ENCODE measurements at regions not wholly inside any gene's neighbourhood (a gene's known extent, or its start where the extent isn't known, plus 50 kb on each side); places are given as distances from the start of the nearest gene placed in this dataset.
"Not testable (repeated sequence)": the region's sequence is repeated elsewhere in the genome, so short reads cannot be mapped to it uniquely, and the experiment has no call there.

GRCh38 chr16:16593156-16593863 is 214.4 kb downstream of the NPIPA7 start:
- H3K4me3 ChIP-seq (ENCODE audit: control insufficient read depth in 1 of 7, extremely low read depth in 1 of 7, insufficient read depth in 4 of 7, low read depth in 2 of 7, low read length in 6 of 7); H3K27me3 ChIP-seq (replicated peaks in 2 of 5; ENCODE audit: control insufficient read depth in 4 of 5, insufficient read depth in 5 of 5, low read length in 4 of 5); H3K9me3 ChIP-seq (ENCODE audit: control extremely low read depth in 1 of 5, control insufficient read depth in 4 of 5, insufficient read depth in 2 of 5, low read depth in 1 of 5, low read length in 4 of 5); POLR2A ChIA-PET; H3K27ac ChIP-seq (ENCODE audit: insufficient read depth in 1 of 2, low read depth in 1 of 2, low read length in 2 of 2, poor library complexity in 1 of 2, severe bottlenecking in 2 of 2); H3K4me1 ChIP-seq (ENCODE audit: control extremely low read depth in 1 of 4, control insufficient read depth in 4 of 4, insufficient read depth in 4 of 4, low read length in 3 of 4); H3K36me3 ChIP-seq (ENCODE audit: control insufficient read depth in 4 of 4, insufficient read depth in 4 of 4, low read length in 3 of 4); CTCF ChIA-PET: not testable (repeated sequence)
- no CpG with 5 or more reads among the region's 19 CpGs for WGBS (ENCODE audit: insufficient coverage)
- peak in 2 of 3 donors; percentile 14 to 26 for DNase-seq

DNA sequence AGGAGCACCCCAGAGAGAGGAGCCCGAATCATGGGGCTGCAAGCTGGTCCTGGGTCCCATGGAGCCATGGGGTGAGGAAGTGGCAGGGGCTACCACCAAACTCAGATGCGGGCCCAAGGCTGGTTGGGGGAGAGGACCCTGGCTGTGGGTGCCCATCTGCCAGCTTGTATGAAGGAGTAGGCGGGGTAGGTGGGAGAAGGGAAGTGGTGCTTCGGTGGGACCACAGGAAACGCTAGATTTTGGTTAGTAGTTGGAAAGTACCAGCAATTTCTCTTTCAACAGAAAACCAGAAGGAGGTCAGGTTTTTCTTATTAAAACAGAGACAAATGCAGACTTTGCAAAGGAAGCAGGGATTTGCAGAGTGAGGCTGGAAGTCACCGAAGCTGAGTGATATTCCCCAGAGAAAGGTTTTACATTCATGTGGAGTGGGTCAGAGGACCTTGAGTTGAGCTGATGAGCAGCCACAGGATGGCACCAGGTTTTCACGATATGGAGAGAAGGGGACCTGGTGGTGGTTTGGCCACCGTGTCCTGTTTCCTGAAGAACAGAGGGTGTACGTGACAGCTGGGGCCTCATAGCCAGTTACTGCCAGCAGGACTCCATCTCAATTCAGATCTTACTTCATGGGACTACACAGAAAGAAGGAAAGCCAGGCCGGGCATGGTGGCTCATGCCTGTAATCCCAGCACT is 216.2 kb downstream of the NPIPA7 start:
- not testable (repeated sequence) for H3K9me3 ChIP-seq (ENCODE audit: control extremely low read depth in 1 of 5, control insufficient read depth in 4 of 5, insufficient read depth in 2 of 5, low read depth in 1 of 5, low read length in 4 of 5)

DNA sequence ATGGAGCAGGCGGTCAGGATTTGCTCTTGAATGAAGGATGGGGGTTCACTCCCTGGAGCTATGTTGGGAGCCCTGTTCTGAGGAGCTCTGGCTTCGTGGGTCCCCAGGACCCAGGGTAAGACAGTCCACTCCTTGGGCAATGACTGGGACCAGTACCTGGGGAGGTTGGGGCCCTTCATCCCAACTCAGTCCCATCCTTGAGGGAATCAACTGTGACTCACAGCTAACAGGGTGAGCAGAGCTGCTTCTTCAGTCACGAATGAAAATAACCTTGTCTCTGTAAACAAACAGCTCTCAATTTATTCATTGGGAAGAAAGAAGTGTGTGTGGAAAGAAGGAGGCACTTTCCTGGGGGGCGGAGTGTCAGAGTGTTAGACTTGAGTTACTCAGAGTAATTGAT is 222.3 kb downstream of the NPIPA7 start:
- POLR2A ChIA-PET, result not testable (repeated sequence)

More for the DNA sequence above, 216.2 kb downstream of the NPIPA7 start:
- no CpG with 5 or more reads among the region's 10 CpGs for WGBS (ENCODE audit: insufficient coverage)
- H3K36me3 ChIP-seq (ENCODE audit: control insufficient read depth in 4 of 4, insufficient read depth in 4 of 4, low read length in 3 of 4); H3K27ac ChIP-seq (ENCODE audit: insufficient read depth in 1 of 2, low read depth in 1 of 2, low read length in 2 of 2, poor library complexity in 1 of 2, severe bottlenecking in 2 of 2); H3K4me1 ChIP-seq (ENCODE audit: control extremely low read depth in 1 of 4, control insufficient read depth in 4 of 4, insufficient read depth in 4 of 4, low read length in 3 of 4); H3K4me3 ChIP-seq (ENCODE audit: control insufficient read depth in 1 of 7, extremely low read depth in 1 of 7, insufficient read depth in 4 of 7, low read depth in 2 of 7, low read length in 6 of 7); POLR2A ChIA-PET; H3K27me3 ChIP-seq (replicated peaks in 2 of 5; ENCODE audit: control insufficient read depth in 4 of 5, insufficient read depth in 5 of 5, low read length in 4 of 5); CTCF ChIA-PET; DNase-seq: not testable (repeated sequence)

GRCh38 chr16:16607401-16608082 is 228.6 kb downstream of the NPIPA7 start:
- H3K36me3 ChIP-seq (ENCODE audit: control insufficient read depth in 4 of 4, insufficient read depth in 4 of 4, low read length in 3 of 4); H3K9me3 ChIP-seq (ENCODE audit: control extremely low read depth in 1 of 5, control insufficient read depth in 4 of 5, insufficient read depth in 2 of 5, low read depth in 1 of 5, low read length in 4 of 5); CTCF ChIA-PET; H3K4me3 ChIP-seq (ENCODE audit: control insufficient read depth in 1 of 7, extremely low read depth in 1 of 7, insufficient read depth in 4 of 7, low read depth in 2 of 7, low read length in 6 of 7); POLR2A ChIA-PET; DNase-seq; H3K27me3 ChIP-seq (replicated peaks in 2 of 5; ENCODE audit: control insufficient read depth in 4 of 5, insufficient read depth in 5 of 5, low read length in 4 of 5); H3K4me1 ChIP-seq (ENCODE audit: control extremely low read depth in 1 of 4, control insufficient read depth in 4 of 4, insufficient read depth in 4 of 4, low read length in 3 of 4); H3K27ac ChIP-seq (ENCODE audit: insufficient read depth in 1 of 2, low read depth in 1 of 2, low read length in 2 of 2, poor library complexity in 1 of 2, severe bottlenecking in 2 of 2): not testable (repeated sequence)
- WGBS (ENCODE audit: insufficient coverage), result no CpG with 5 or more reads among the region's 8 CpGs

More for the DNA sequence above, 222.3 kb downstream of the NPIPA7 start:
- H3K4me3 ChIP-seq (ENCODE audit: control insufficient read depth in 1 of 7, extremely low read depth in 1 of 7, insufficient read depth in 4 of 7, low read depth in 2 of 7, low read length in 6 of 7); H3K27ac ChIP-seq (ENCODE audit: insufficient read depth in 1 of 2, low read depth in 1 of 2, low read length in 2 of 2, poor library complexity in 1 of 2, severe bottlenecking in 2 of 2); H3K9me3 ChIP-seq (ENCODE audit: control extremely low read depth in 1 of 5, control insufficient read depth in 4 of 5, insufficient read depth in 2 of 5, low read depth in 1 of 5, low read length in 4 of 5); H3K36me3 ChIP-seq (ENCODE audit: control insufficient read depth in 4 of 4, insufficient read depth in 4 of 4, low read length in 3 of 4); CTCF ChIA-PET; DNase-seq; H3K4me1 ChIP-seq (ENCODE audit: control extremely low read depth in 1 of 4, control insufficient read depth in 4 of 4, insufficient read depth in 4 of 4, low read length in 3 of 4); H3K27me3 ChIP-seq (replicated peaks in 2 of 5; ENCODE audit: control insufficient read depth in 4 of 5, insufficient read depth in 5 of 5, low read length in 4 of 5): not testable (repeated sequence)
- no CpG with 5 or more reads among the region's 4 CpGs for WGBS (ENCODE audit: insufficient coverage)

- DNase-seq; H3K27ac ChIP-seq (ENCODE audit: insufficient read depth in 1 of 2, low read depth in 1 of 2, low read length in 2 of 2, poor library complexity in 1 of 2, severe bottlenecking in 2 of 2); H3K4me3 ChIP-seq (ENCODE audit: control insufficient read depth in 1 of 7, extremely low read depth in 1 of 7, insufficient read depth in 4 of 7, low read depth in 2 of 7, low read length in 6 of 7); CTCF ChIA-PET; H3K27me3 ChIP-seq (replicated peaks in 2 of 5; ENCODE audit: control insufficient read depth in 4 of 5, insufficient read depth in 5 of 5, low read length in 4 of 5); H3K36me3 ChIP-seq (ENCODE audit: control insufficient read depth in 4 of 4, insufficient read depth in 4 of 4, low read length in 3 of 4); H3K4me1 ChIP-seq (ENCODE audit: control extremely low read depth in 1 of 4, control insufficient read depth in 4 of 4, insufficient read depth in 4 of 4, low read length in 3 of 4); H3K9me3 ChIP-seq (ENCODE audit: control extremely low read depth in 1 of 5, control insufficient read depth in 4 of 5, insufficient read depth in 2 of 5, low read depth in 1 of 5, low read length in 4 of 5); POLR2A ChIA-PET: not testable (repeated sequence)
- 86% methylated on average over 3 of the region's 6 CpGs for WGBS (ENCODE audit: insufficient coverage)
Observed at GRCh38 chr16:16609627-16610026, 230.7 kb downstream of the NPIPA7 start.

DNA sequence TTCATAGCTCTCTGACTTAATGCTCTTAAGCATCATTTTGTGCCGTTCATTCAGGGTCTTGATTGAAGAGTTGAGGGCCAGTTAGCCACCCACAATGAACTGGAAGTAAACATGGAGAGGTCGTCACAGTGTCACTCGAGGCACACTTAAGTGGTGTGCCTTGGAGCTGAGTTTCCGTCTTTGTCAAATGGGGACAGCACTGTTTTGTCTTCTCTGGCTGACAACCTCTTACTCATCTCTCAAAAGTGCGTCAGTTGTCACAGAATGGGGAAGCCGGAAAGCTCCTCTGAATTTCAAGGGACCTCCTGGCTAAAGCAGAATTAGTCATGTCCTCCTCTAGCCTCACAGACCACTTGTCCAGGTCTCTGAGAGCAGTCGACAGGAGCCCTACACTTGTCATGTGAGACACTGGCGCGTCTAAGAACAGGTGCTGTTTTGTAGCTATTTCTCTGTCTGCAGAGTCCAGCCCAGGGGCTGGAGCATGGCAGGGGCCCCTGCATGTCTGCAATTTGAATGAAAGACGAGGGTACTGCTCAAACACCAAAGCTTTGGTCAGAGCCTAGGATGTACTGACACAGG is 231.5 kb downstream of the NPIPA7 start:
- H3K27ac ChIP-seq (ENCODE audit: insufficient read depth in 1 of 2, low read depth in 1 of 2, low read length in 2 of 2, poor library complexity in 1 of 2, severe bottlenecking in 2 of 2); POLR2A ChIA-PET; H3K4me3 ChIP-seq (ENCODE audit: control insufficient read depth in 1 of 7, extremely low read depth in 1 of 7, insufficient read depth in 4 of 7, low read depth in 2 of 7, low read length in 6 of 7); H3K27me3 ChIP-seq (replicated peaks in 2 of 5; ENCODE audit: control insufficient read depth in 4 of 5, insufficient read depth in 5 of 5, low read length in 4 of 5); H3K36me3 ChIP-seq (ENCODE audit: control insufficient read depth in 4 of 4, insufficient read depth in 4 of 4, low read length in 3 of 4); DNase-seq; H3K4me1 ChIP-seq (ENCODE audit: control extremely low read depth in 1 of 4, control insufficient read depth in 4 of 4, insufficient read depth in 4 of 4, low read length in 3 of 4); H3K9me3 ChIP-seq (ENCODE audit: control extremely low read depth in 1 of 5, control insufficient read depth in 4 of 5, insufficient read depth in 2 of 5, low read depth in 1 of 5, low read length in 4 of 5); CTCF ChIA-PET: not testable (repeated sequence)
- WGBS (ENCODE audit: insufficient coverage), result 80% methylated on average over 1 of the region's 10 CpGs

DNA sequence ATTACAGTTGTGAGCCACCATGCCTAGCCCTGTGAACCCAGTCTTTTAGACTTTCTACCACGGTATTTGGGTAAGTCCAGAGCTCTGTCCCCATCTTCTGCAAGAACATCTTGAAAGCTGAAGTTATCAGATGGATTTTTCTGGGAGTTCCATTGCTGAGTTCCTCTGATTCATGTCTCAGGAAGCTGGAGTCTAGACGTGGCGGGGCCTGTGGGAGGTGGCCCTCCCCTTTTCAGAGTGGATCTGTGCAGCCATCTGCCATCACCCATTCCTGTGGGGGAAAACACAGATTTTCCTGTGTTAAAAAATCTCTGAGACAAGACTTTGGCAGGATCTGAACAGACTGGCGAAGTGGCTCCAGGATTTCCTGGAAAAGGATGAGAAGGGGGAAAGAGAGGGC is 234.3 kb downstream of the NPIPA7 start:
- WGBS (ENCODE audit: insufficient coverage), result no CpG with 5 or more reads among the region's 4 CpGs
- H3K27me3 ChIP-seq (replicated peaks in 2 of 5; ENCODE audit: control insufficient read depth in 4 of 5, insufficient read depth in 5 of 5, low read length in 4 of 5); H3K4me3 ChIP-seq (ENCODE audit: control insufficient read depth in 1 of 7, extremely low read depth in 1 of 7, insufficient read depth in 4 of 7, low read depth in 2 of 7, low read length in 6 of 7); H3K4me1 ChIP-seq (ENCODE audit: control extremely low read depth in 1 of 4, control insufficient read depth in 4 of 4, insufficient read depth in 4 of 4, low read length in 3 of 4); CTCF ChIA-PET; H3K36me3 ChIP-seq (ENCODE audit: control insufficient read depth in 4 of 4, insufficient read depth in 4 of 4, low read length in 3 of 4); H3K9me3 ChIP-seq (ENCODE audit: control extremely low read depth in 1 of 5, control insufficient read depth in 4 of 5, insufficient read depth in 2 of 5, low read depth in 1 of 5, low read length in 4 of 5); H3K27ac ChIP-seq (ENCODE audit: insufficient read depth in 1 of 2, low read depth in 1 of 2, low read length in 2 of 2, poor library complexity in 1 of 2, severe bottlenecking in 2 of 2); DNase-seq; POLR2A ChIA-PET: not testable (repeated sequence)

Measured in common myeloid progenitor, CD34-positive (primary cell).